DOHH2 (cell line): ENCODE measurements at regions not wholly inside any gene's neighbourhood (a gene's known extent, or its start where the extent isn't known, plus 50 kb on each side); places are given as distances from the start of the nearest gene placed in this dataset.

Experiments
- H3F3A ChIP-seq: fragments of 200-600 bp; sonication (generic), shearing (Covaris generic); 2 replicates; pipeline ENCODE4 v1.6.0; 2016; ENCODE audit warnings: antibody characterized with exemption, mild to moderate bottlenecking; ENCODE audit not compliant: control insufficient read depth, insufficient read depth
- H3K27ac ChIP-seq: fragments of 200-600 bp; sonication (generic); 2 replicates; pipeline ENCODE4 v1.5.1; 2014; ENCODE audit warnings: low read depth, mild to moderate bottlenecking, low read length, moderate library complexity
- H3K27me3 ChIP-seq: fragments of 200-600 bp; sonication (generic); 2 replicates; pipeline ENCODE4 v1.6.1; 2014; ENCODE audit warnings: mild to moderate bottlenecking, low read length, mixed read lengths; ENCODE audit not compliant: control insufficient read depth
- H3K36me3 ChIP-seq: fragments of 200-600 bp; sonication (generic); 2 replicates; pipeline ENCODE4 v1.6.1; 2014; ENCODE audit warnings: mild to moderate bottlenecking, low read length, moderate library complexity, mixed read lengths; ENCODE audit not compliant: control insufficient read depth
- H3K4me1 ChIP-seq: fragments of 200-600 bp; sonication (generic); 2 replicates; pipeline ENCODE4 v1.6.1; 2014; ENCODE audit warnings: mild to moderate bottlenecking, low read length, mixed read lengths; ENCODE audit not compliant: control insufficient read depth
- H3K4me2 ChIP-seq: fragments of 200-600 bp; sonication (generic); 2 replicates; pipeline ENCODE4 v1.6.0; 2014; ENCODE audit warnings: mild to moderate bottlenecking, low read length, moderate library complexity
- H3K4me3 ChIP-seq: fragments of 200-600 bp; sonication (generic); 2 replicates; pipeline ENCODE4 v1.5.1; 2014; ENCODE audit warnings: mild to moderate bottlenecking, low read length, mixed read lengths
- H3K79me2 ChIP-seq: fragments of 200-600 bp; sonication (generic); 2 replicates; pipeline ENCODE4 v1.6.1; 2014; ENCODE audit warnings: mild to moderate bottlenecking, low read length, mixed read lengths; ENCODE audit not compliant: control insufficient read depth
- H3K9me2 ChIP-seq: fragments of 200-600 bp; sonication (generic); replicated peaks from 2 replicates; pipeline ENCODE4 v1.6.1; 2014; ENCODE audit warnings: mild to moderate bottlenecking, low read length, mixed read lengths; ENCODE audit not compliant: control insufficient read depth
- H3K9me3 ChIP-seq: fragments of 200-600 bp; sonication (generic); 2 replicates; pipeline ENCODE4 v1.6.1; 2014; ENCODE audit warnings: antibody characterized with exemption, low read length, mixed read lengths; ENCODE audit not compliant: control insufficient read depth, insufficient read depth
- H4K20me1 ChIP-seq: fragments of 200-600 bp; sonication (generic); 2 replicates; pipeline ENCODE4 v1.6.0; 2014; ENCODE audit warnings: low read depth, mild to moderate bottlenecking, antibody characterized with exemption, low read length, moderate library complexity; ENCODE audit not compliant: control insufficient read depth, insufficient read depth
- EZH2phosphoT487 ChIP-seq: fragments of 200-600 bp; sonication (generic); IDR thresholded peaks from 2 replicates; pipeline ENCODE4 v1.6.1; 2017; ENCODE audit warnings: borderline replicate concordance, mild to moderate bottlenecking, antibody characterized with exemption, low read length, moderate library complexity, mixed read lengths
- TF ChIP-seq, protein P1 (sequence below): fragments of 200-600 bp; sonication (generic); IDR thresholded peaks from one replicate; pipeline ENCODE4 v1.5.1; 2014; ENCODE audit warnings: antibody characterized with exemption, mild to moderate bottlenecking, low read depth, low read length; ENCODE audit not compliant: poor library complexity, severe bottlenecking

DNA sequence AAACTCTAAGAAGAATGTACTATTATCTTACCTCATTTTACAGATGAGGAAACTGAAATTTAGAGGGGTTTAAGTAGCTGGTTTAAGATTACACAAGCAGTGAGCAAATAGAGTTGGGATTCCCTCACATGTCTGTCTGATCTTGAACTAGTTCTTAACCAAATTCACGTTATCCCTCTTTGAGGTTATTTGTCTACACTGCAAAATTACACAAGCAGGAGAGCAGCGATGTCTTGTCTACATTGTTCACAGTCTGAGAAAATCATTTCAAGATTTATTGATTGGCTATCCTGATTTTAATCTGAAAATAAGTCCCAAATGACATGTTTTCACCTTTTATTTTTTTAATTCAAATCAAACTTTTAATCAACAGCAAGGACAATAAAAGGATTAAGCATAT lies 56.9 kb downstream of the SOX9 start:
- H3K4me3 ChIP-seq, result no peak overlapping the region
- H3K4me1 ChIP-seq, result peaks cover 5% of the 10 kb centered on the region; the same call in 1 of the 2 replicates
- no peak for TF ChIP-seq EZH2phosphoT487
- TF ChIP-seq, protein P1, sequence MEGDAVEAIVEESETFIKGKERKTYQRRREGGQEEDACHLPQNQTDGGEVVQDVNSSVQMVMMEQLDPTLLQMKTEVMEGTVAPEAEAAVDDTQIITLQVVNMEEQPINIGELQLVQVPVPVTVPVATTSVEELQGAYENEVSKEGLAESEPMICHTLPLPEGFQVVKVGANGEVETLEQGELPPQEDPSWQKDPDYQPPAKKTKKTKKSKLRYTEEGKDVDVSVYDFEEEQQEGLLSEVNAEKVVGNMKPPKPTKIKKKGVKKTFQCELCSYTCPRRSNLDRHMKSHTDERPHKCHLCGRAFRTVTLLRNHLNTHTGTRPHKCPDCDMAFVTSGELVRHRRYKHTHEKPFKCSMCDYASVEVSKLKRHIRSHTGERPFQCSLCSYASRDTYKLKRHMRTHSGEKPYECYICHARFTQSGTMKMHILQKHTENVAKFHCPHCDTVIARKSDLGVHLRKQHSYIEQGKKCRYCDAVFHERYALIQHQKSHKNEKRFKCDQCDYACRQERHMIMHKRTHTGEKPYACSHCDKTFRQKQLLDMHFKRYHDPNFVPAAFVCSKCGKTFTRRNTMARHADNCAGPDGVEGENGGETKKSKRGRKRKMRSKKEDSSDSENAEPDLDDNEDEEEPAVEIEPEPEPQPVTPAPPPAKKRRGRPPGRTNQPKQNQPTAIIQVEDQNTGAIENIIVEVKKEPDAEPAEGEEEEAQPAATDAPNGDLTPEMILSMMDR, result no peak
- H3K9me2 ChIP-seq, result no peaks in the 10 kb centered on the region
- H3K9me3 ChIP-seq, result no peaks in the 10 kb centered on the region
- H3K27me3 ChIP-seq, result 0 out of 2 replicates have a peak, but pooled peaks cover 4% of the 10 kb centered on the region
- H4K20me1 ChIP-seq, result no peaks in the 10 kb centered on the region
- no peaks in the 10 kb centered on the region for H3K36me3 ChIP-seq
- no peaks in the 10 kb centered on the region for H3K79me2 ChIP-seq
- no peak overlapping the region for H3K27ac ChIP-seq
- no peaks in the 10 kb centered on the region for H3F3A ChIP-seq
- no peak overlapping the region for H3K4me2 ChIP-seq

DNA sequence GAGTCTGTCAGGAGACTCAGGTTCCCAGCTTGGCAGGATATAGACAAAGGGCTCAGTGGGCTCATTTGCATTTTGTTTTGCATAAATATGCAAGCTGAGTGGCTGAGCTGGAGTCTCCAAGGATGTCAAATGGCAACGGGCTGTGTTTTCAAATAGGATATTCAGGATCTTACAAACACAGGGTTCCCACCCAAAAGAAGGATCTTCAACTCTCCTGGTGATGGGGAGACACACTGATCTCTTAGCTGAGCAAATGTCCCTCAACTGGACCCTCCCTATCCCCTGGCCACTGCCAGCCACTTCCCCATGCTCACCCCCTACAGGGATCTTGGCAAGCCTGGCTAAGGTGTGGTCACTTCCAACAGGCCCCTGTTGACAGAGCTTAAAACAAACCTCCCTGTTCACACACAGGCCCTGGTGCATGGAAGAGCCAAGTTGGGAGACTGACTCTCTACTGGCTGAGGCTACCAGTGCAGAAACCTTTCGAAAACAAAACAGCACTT lies 61.6 kb downstream of the SOX9 start:
- H3K27me3 ChIP-seq, result 0 out of 2 replicates have a peak, but pooled peaks cover 4% of the 10 kb centered on the region
- H4K20me1 ChIP-seq, result no peaks in the 10 kb centered on the region
- H3K4me3 ChIP-seq, result no peak overlapping the region
- H3K4me1 ChIP-seq, result no peaks in the 10 kb centered on the region
- no peaks in the 10 kb centered on the region for H3K9me2 ChIP-seq
- no peaks in the 10 kb centered on the region for H3F3A ChIP-seq
- H3K36me3 ChIP-seq, result no peaks in the 10 kb centered on the region
- H3K79me2 ChIP-seq, result no peaks in the 10 kb centered on the region
- no peaks in the 10 kb centered on the region for H3K9me3 ChIP-seq
- no peak for TF ChIP-seq EZH2phosphoT487
- TF ChIP-seq, protein P1, result no peak
- H3K4me2 ChIP-seq, result no peak overlapping the region
- H3K27ac ChIP-seq, result no peak overlapping the region

GRCh38 chr17:72183194-72183685 lies 62.4 kb downstream of the SOX9 start:
- H3K9me3 ChIP-seq, result no peaks in the 10 kb centered on the region
- H3K4me2 ChIP-seq, result no peak overlapping the region
- TF ChIP-seq, protein P1, result no peak
- no peak for TF ChIP-seq EZH2phosphoT487
- no peak overlapping the region for H3K27ac ChIP-seq
- H3K36me3 ChIP-seq, result no peaks in the 10 kb centered on the region
- no peaks in the 10 kb centered on the region for H3K79me2 ChIP-seq
- H3K4me3 ChIP-seq, result no peak overlapping the region
- no peaks in the 10 kb centered on the region for H3F3A ChIP-seq
- H3K9me2 ChIP-seq, result no peaks in the 10 kb centered on the region
- H3K4me1 ChIP-seq, result no peaks in the 10 kb centered on the region
- no peaks in the 10 kb centered on the region for H4K20me1 ChIP-seq
- no peaks in the 10 kb centered on the region for H3K27me3 ChIP-seq
